ENCODE measurements at regions not wholly inside any gene's neighbourhood (a gene's known extent, or its start where the extent isn't known, plus 50 kb on each side); places are given as distances from the start of the nearest gene placed in this dataset.
"Not testable (repeated sequence)": the region's sequence is repeated elsewhere in the genome, so short reads cannot be mapped to it uniquely, and the experiment has no call there.

DNA sequence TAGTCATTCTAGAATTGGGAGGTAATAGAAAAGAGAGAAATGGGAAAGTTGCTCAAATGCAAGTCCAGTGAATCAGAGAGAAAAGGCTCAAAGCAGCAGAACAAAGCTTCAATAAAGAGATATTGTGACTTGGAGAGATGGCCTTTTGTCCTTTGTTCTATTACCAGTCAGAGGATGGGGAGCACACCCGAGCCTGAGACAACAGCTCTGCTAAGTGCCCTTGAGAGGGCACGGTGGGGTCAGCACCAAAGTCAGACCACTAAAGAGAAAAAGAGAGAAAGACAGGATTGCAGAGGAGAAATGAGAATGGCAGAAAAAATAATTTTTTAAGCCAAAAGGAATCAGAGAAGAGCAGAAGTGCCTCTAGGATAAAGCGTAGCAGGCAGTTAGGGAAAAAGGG lies 553.1 kb downstream of the TTLL7 start:
- not testable (repeated sequence) for DNase-seq

DNA sequence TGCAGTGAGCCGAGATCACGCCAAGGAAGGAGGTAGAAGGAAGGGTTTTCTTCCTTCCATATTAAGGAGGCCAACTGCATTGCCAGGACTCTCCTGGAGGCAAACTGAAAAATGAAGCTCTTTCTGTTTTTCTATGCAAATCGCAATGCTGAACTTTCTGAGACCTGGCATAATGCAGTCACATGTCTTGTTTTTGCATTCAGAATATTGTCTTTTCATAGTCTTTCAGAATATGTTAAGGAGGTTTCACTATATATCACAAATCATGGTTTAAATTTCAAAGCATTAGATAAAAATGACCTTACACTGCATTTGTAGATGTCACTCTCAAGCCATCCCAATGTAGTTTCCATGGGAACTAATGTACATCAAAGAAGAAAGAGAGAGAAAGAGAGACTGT lies 556.5 kb downstream of the TTLL7 start:
- not testable (repeated sequence) for DNase-seq

DNA sequence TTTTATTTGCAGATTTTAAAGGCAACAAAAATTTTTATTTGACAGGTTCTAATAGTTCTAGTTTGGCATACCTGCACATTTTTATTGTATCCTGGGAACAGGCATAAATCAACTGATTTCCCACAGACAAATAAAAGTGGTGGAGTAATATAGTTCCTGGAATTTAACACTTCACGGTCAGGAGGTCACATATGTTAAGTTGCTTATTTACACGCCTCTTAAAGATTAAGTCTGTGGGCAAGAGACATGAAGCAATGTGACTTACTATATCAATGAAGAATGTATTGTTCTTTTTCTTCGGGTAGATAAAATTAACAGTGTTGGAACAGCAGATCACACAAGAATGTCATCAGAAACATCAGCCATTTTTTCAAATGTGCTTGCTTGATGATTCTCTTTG lies 558.3 kb downstream of the TTLL7 start:
- not testable (repeated sequence) for DNase-seq

DNA sequence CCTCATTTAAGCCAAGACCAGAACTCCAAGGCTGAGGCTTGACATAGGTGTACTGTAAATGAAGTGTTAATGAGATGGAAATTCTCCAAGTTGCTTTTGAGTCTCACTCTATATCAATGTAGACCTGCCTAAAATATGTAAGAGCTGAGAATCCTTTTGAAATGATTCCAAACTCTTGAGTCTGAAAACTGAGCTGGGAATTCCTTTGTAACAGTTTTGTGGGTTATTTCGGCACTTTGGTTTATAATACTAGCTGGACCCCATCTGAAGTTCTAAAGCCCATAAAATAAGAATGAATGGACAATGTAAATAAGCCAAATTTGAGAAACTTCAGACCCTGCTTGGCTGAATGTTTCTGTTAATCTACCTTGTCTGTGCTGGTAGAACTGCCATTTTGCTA lies 558.9 kb downstream of the TTLL7 start:
- not testable (repeated sequence) for DNase-seq

DNA sequence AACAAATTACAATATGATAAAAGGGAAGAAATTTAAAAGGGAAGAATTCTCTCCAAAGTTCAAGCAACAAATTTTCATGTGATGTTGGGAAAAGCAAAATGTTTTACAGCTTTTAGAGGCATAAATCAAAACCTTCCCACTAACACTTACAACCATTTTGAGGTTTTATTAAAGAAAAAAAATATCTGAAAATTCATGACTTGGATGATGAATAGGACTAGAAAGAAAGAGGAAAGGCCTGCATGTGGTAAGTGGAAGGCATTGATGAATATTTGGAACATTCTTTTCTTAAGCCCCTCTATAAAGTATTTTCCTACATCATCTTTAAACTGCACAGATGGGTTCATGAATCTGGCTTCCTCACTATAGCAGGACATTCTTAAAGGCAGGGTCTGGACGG lies 560.6 kb downstream of the TTLL7 start:
- DNase-seq: not testable (repeated sequence)

DNA sequence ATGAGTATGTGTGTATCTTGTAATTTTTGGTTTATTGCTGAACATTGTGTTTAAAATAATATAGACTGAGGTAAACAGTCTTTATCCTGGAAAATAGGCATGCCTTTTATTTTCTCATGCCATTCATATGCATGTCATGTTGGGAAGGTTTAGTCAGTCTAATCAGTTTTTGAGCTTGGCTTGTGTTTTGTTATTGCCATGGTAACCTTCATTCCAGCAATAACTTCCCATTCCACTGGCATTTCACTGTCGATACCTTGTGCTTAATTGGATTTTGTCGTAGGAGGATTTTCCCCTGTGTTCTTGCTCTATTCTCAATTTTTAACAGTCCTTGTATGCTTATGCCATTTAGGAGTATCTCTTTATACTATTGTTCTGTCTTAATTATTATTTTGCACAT lies 563.6 kb downstream of the TTLL7 start:
- not testable (repeated sequence) for DNase-seq

DNA sequence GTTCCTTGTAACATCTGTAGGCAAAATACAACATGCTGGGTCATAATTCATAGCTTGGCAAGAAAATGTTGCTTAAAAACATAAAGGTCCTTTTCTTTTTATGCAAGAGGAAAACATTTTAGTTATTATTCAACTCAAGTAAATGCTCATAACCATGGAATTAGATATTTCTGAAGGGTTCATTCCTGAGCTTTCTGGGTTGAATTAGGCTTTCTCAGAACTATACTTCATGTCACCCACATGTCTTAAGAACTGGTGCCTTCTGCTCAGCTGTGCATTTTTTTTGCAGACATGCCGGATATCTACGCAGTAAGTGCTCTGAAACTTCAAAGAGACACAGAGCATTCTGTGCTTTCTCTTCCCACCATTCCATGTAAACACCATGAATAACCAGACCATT lies 571.4 kb downstream of the TTLL7 start:
- not testable (repeated sequence) for DNase-seq

DNA sequence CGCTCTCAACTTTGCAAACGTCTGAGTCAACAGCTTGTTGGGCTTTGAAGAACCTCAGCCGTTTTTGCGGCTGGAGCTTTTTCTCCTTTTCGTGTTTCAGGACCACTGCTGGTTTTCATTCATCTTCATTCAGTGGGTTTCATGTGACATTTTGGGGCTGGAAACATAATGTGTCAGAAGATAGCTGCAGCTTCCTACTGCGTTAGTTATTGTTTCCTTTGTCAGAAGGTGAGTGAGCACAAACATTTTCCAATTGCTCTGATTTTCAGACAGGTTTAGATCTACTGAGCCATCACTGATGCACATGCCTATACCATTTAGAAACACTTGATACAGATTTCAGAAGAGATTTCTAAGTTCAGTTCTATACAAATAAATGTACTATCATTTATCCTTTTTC lies 575.5 kb downstream of the TTLL7 start:
- DNase-seq: not testable (repeated sequence)

DNA sequence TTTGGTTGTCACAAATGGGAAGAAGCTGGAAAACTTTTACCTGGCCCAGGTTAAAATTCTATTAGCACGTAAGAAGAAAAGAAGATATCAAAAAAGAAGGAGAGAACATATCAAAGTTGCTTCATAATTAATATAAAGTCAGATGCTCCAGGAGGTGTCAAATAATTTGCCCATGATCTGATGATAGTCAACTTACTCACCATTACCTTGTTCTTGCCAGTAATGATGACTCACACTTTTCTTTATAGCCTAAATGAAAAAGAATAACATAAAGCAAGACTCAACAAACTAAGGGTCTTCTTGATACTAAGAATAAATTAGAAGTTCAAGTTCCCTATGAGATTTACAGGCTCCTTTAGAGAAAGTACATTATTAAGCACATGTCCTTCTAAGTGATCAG lies 580.4 kb downstream of the TTLL7 start:
- no peak for DNase-seq

DNA sequence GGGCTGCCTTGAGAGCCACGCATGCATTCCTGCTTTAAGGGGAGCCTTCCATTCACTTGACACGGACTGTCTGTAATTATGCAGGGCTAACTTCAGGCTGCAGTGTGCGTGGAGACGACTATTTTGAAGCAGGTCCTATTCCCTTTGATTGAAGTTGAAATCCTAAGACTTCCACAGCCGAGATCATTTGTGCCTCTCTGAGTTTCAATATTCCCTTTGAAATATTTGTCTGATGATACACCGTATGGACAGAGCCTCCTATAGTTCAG lies 585.2 kb downstream of the TTLL7 start:
- not testable (repeated sequence) for DNase-seq

DNA sequence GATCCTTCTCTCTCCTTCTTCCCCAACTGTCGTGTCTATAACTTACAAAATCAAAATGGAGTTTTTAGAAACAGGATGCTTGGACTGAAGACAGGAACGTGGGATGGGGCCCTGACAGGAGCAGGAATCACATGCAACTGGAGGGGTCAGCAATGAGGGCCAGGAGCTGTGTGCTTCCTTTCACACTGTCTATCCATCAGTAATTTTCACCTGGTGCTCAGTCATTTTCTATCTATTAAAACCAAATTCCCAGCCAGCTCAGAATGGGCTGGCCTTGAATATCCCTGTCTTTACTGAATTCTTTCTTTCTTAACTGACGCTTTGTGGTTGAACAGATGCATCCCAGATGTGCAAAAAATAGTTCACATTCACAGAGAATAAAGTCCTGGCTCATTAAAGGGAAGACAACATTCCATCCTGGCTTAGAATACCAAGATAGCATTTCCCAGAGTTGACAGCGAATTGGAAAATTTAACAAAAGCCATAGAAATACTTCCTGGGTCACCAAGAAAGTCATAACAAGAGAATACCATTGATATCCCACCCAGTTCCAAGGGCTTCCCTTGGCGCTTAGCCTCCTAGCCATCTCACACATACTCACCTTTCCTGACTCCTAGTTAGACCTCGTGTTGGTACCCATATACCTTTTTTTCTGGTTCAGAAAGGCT lies 588.1 kb downstream of the TTLL7 start:
- not testable (repeated sequence) for DNase-seq

DNA sequence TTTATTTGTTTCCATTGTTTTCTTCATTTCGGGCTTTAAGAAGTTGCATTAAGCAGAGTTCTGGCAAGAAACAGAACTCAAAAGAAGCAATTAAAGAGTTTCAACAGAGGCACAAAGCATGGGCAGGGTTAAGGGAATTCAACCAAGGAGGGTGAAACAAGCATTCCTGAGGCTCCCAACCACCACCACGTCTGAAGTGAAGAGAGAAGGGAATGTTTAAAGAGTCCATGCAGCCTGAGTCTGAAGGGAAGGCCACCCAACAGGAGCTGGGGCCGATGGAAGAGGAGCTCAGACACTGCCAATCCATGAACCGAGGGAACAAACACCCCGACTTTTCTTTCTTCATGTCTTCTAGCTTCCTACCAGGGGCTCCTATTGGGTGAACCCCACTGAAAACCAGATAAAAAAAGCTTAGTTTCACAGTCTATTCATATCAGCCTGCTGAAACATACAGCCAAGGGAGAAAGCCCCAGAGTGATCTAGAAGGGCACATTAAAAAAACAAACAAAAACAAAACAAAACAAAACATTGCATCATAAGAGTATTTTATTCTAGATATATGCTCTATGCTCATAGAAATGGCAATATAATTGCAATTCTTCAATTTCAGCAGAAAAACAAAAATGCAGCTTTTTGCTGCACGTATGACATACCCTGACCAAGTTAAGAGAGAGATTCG lies 592.1 kb downstream of the TTLL7 start:
- DNase-seq: not testable (repeated sequence)

DNA sequence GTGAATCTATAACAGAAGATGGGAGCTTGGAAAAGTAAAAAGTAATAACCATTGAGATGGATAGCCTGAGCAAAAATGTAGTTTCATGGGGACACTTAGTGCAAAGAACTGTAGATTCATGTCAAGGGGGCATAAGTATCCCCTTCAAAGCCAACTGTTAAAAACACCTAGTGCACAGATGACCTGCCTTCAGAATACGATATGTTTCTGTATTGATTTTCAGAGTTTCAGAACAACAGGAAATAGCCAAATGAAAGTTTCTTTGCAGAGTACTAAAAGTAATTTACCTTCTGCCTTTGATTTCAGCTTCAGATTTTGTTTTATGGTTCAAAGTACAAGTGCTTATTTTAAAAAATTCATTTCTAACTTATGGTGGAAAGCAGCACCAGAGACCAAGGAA lies 593.1 kb downstream of the TTLL7 start:
- DNase-seq: not testable (repeated sequence)

DNA sequence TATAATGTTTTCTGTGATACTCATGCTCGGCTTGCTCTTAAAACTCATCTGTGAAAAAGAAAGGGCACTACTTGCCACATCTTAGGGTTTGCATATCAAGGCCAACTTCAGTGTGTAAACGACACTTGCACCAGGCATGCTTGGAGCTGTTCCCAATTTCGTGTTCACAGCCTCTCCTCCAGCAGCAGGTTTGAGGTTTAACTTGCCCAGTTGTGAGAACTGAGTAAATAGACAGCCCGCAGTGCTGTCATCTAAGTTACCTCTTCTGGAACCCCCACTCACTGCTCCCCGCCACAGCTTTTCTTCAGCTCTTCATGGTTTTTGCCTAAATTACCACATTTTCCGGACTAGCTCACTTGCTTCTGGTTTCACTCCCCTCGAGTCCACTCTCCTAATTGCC lies 595.4 kb downstream of the TTLL7 start:
- DNase-seq: not testable (repeated sequence)

DNA sequence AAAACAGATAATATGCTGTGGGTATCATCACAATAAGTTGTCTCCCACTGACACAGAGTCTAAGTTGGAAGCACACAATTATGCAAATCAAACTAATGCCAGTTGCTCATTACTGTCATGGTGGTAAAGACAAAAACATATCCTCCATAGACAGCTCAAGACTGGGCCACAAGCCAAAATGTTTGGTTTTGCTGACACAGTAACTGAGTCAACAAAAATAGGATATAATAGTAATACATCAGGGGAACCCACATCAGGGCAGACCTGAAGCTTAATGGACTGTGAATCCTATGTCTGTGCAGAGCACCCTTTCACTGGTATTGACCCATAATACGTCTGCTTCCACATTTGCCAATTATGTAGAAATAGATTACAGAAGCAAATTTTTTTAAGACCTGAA lies 597.8 kb downstream of the TTLL7 start:
- not testable (repeated sequence) for DNase-seq

DNA sequence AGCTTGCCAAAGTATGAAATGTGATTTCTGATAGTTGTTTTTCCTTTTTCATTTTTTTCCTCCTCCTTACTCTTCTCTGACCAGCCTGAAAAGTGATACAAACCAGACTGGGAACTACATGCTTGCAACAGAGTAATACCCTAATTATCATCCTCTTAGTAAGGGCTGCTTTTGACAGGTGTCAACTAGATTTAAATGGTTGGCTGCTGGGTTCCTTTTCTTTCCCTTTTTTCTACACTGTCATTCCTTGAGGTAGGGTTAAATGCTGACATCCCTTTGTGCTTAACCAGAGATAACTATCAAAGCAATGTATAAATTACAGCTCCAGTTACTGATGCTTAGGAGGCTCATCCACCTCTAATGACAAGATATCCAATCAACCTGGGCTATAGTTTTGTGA lies 598.8 kb downstream of the TTLL7 start:
- not testable (repeated sequence) for DNase-seq

DNA sequence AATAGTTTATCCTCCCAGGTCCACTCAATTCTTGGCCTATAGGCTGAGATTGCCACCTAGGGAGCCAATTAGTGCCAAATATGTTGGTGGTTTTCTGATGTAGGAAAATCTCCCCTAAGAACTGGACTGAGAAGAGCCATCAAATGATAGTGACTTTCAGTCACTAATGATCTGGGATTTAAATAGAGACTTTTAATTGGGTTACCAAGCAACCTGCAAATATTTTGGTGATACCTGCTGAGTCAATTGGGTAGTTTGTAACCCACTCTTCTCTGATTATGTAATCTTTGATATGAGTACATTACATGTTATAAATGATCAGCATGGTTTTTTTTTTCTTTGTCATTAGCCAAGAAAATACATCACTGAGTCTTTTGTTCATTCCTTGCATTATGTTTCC lies 600.8 kb downstream of the TTLL7 start:
- DNase-seq: not testable (repeated sequence)

DNA sequence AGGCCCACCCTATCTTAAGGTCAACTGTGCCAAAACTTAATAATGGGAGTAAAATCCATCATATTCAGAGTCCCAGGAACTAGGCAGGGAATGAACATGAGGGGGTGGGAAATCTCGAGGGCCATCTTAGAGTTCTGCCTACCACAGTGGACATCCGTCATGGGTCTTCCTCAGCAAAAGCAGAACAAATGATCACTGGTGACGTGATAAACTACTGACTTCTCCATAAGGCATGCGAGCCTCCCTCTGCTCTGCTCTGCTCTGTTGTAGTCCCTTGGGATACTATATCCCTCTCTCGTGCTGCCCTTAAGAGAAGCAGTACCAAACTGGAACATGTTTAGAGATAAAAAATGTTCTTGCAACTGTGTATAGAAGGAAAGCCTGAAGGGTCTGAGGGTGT lies 603.8 kb downstream of the TTLL7 start:
- DNase-seq: not testable (repeated sequence)

DNA sequence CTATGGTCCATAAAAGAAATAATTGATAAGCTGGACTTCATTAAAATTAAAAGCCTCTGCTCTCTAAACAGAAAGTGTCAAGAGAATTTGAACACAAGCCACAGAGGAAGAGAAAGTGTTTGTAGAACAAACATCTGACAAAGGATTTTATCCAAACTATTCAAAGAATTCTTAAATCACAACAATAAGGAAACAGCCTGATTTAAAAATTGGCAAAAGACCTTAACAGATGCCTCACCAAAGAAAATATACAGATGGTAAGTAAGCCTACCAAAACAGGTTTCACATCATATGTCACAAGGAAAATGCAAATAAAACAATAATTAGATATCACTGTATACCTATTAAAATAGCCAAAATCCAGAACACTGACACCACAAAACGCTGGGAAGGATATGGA lies 612.0 kb downstream of the TTLL7 start:
- not testable (repeated sequence) for DNase-seq

DNA sequence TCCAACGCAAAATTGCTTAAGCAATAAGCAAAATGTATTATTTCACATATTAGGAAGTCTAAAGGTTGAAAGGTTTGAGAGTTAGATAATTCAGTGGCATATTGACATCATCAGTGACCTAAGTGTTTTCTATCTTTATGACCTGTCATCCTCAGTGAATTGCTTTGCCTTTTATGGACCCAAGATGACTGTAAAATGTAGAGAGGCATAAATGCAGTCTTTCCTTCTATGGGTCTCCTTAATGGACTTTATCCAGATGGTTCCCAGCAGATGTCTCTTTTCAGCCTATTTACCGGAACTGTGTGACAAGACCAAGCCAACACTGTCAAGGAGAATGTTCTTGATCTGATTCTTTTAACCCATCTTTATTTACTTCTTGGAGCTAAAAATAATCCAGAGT lies 615.8 kb downstream of the TTLL7 start:
- DNase-seq: not testable (repeated sequence)

DNA sequence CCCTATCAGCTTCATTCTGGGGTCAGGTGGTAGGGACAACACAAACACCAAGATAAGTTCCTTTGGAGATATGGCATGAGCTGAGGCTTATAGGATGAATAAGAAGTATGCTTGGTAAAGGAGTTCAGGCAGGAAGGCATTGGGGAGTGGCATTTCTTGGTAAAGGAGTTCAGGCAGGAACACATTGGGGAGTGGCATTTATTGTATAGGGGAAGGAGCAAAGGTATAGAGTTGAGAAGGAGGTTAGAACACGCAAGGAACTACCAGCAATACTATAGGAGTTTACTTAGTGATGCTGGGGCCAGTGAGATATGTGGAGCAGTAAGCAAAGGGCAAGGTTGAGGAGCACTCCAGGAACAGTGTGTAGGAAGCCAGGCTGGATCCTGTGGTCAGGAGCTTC lies 625.9 kb downstream of the TTLL7 start:
- not testable (repeated sequence) for DNase-seq

DNA sequence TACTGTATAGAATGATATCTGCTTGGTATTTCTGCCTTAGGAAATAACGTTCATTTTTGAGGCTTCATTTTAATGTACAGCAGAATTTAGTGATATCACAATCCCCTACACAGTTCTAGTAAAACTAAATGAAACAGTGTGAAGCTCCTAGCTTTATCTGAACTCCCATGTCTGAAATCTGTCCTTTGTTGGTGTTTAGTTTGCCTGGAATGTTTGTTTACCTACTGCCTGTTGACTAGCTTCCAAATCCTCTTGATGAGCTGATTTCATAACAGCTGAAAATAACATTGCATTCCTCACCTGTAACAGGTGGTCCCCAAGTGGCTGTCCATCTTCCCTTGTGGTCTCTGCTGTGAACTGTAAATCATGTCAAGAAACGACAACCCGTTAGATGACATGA lies 629.1 kb downstream of the TTLL7 start:
- peak; percentile 5 for DNase-seq

DNA sequence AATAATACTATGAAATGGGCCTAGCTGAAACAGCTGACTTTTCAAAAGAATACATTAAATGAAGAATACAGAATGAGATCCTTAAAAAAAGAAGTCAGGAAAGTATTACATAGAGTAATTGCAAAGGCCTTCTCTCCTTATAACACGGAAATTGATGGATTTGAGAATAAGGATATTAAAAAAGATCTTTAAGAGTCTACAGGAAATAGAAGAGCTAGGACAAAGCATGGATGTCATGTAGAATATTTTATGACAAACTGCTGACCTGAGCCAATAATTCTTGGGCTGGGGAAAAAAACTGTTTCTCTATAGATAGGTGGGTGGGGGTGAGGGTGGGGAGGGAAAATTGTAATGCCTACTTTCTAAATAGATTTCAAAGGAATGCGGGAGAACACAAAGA lies 633.6 kb downstream of the TTLL7 start:
- not testable (repeated sequence) for DNase-seq

DNA sequence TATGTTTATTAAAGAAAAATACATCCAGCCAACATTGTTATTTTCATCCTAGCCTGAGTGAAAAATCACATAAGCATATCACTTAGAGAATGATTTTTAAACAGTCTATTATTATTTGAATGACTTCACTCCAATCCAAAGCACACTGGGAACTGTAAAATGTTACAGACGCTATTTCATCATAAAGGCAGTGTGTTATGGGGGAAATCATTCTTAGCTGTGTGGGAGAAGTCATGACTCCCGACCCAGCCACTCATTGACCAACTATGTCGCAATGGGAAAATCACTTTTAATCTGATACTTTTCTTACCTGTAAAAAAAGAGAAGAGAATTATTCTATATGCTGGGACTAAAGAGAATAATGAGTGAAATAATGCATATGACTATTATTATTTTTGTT lies 653.6 kb downstream of the TTLL7 start:
- not testable (repeated sequence) for DNase-seq

DNA sequence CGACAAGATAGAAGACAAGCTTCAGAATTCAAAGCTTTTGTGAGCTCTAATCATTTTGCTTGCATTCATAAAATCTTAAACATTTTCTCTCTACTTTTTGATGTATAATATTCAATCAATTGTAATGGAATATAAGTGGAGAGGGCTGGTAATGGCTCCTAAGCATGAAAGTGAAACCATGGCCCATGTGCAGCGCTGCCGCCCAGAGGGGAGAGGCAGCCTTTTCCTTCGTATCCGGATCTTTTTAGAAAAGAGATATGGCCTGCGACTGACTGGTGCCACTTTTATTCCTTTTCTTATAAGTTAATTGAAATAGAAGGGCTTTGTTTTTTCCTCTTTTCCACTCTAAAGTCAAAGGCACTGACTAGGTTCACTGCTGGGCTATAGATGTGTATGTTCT lies 655.2 kb downstream of the TTLL7 start:
- DNase-seq: not testable (repeated sequence)

Measured in NCI-H1105 (cell line).